ENCODE measurements at regions not wholly inside any gene's neighbourhood (a gene's known extent, or its start where the extent isn't known, plus 50 kb on each side); places are given as distances from the start of the nearest gene placed in this dataset.

DNA sequence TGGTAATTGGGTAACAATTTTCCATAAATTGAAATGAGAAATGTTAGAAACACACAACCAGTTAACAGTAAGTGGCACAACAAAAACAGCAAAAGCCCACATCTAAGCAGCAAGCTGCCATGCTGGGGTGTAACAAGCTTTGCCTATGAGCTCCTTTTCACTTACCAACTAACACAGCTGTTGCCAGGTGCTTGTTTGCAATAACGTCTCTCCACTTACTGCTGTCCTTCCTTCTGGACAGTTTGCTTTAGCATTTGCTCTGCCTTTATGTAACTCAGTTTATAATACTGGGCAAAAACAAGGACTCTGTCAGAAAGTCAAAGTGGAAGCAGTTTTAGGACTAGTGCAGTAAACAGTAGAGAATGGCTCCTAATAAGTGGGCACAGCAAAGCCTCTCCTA is 740.9 kb downstream of the POM121L12 start:
- no peak overlapping the region for H3K23ac ChIP-seq (ENCODE audit: low read length in 2 of 2)
- no peak overlapping the region for H2AFZ ChIP-seq (ENCODE audit: low read depth, low read length)
- H3K9me3 ChIP-seq (ENCODE audit: control insufficient read depth, low read length), result peaks cover 3% of the 10 kb centered on the region
- no peaks in the 10 kb centered on the region for H3K36me3 ChIP-seq (ENCODE audit: control insufficient read depth in 1 of 2, insufficient read depth in 2 of 2, low read depth in 1 of 2, low read length in 2 of 2)
- H3K4me3 ChIP-seq (ENCODE audit: insufficient read depth in 1 of 2, low read depth in 1 of 2, low read length in 2 of 2), result no peak overlapping the region
- H4K91ac ChIP-seq (ENCODE audit: low read length), result no peak overlapping the region
- H3K4ac ChIP-seq (ENCODE audit: low read depth in 1 of 2, low read length in 2 of 2), result no peak overlapping the region
- H3K9ac ChIP-seq (ENCODE audit: low read length), result no peak overlapping the region
- H4K8ac ChIP-seq (ENCODE audit: low read length), result no peak overlapping the region
- H3K27ac ChIP-seq (ENCODE audit: low read length, poor library complexity, severe bottlenecking), result no peak overlapping the region
- no peak overlapping the region for H2BK15ac ChIP-seq (ENCODE audit: low read depth, poor library complexity, severe bottlenecking)
- WGBS, result 60% methylated on average over 1 of the region's 1 CpG
- H3K4me1 ChIP-seq (ENCODE audit: control insufficient read depth, insufficient read depth, low read depth, low read length), result no peaks in the 10 kb centered on the region
- no peak overlapping the region for H3K14ac ChIP-seq (ENCODE audit: low read length in 2 of 2)
- H2AK5ac ChIP-seq (ENCODE audit: low read length, severe bottlenecking), result no peak overlapping the region
- H3K27me3 ChIP-seq (ENCODE audit: control insufficient read depth in 1 of 2, insufficient read depth in 1 of 2, low read length in 2 of 2), result no peaks in the 10 kb centered on the region
- H2BK12ac ChIP-seq (ENCODE audit: low read length in 2 of 2), result no peak overlapping the region
- H3K79me1 ChIP-seq (replicated peaks; ENCODE audit: low read length, poor library complexity, severe bottlenecking), result no peaks in the 10 kb centered on the region
- no peak overlapping the region for H3K18ac ChIP-seq (ENCODE audit: low read depth in 1 of 2, low read length in 2 of 2)
- H2BK5ac ChIP-seq (ENCODE audit: low read depth, low read length, poor library complexity, severe bottlenecking), result no peak overlapping the region
- H2BK120ac ChIP-seq (ENCODE audit: low read depth, low read length), result no peak overlapping the region
- DNase-seq, result no peak
- no peak overlapping the region for H3K4me2 ChIP-seq (ENCODE audit: low read length, poor library complexity, severe bottlenecking)

DNA sequence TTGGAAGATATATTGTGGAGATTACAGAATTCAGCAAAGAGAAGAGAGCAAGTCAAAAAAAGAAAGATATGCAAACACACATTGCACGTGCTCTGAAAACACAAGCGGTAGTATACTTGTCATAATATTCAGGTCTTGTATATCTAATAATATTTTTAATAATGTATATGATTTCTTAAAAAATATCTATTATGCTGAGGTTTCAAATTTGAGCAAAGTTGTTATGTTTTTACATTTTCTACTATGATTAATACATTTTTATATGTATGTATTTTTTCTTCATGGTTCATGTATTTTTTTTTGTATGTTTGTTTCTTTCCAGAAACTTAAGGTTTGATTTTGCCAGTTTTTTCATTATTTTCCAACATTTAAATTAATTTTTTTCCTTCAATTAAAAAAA is 752.4 kb upstream of the VSTM2A start:
- no CpG with 5 or more reads among the region's 2 CpGs for WGBS
- Histone ChIP-seq H3K4me1 (ENCODE audit: control insufficient read depth, insufficient read depth, low read depth, low read length) (no peaks in the 10 kb centered on the region), H3K79me1 (replicated peaks; ENCODE audit: low read length, poor library complexity, severe bottlenecking) (no peaks in the 10 kb centered on the region), H2AFZ (ENCODE audit: low read depth, low read length) (no peak overlapping the region), H4K91ac (ENCODE audit: low read length) (no peak overlapping the region), H2BK120ac (ENCODE audit: low read depth, low read length) (no peak overlapping the region), H3K4me3 (ENCODE audit: insufficient read depth in 1 of 2, low read depth in 1 of 2, low read length in 2 of 2) (no peak overlapping the region), H2AK5ac (ENCODE audit: low read length, severe bottlenecking) (no peak overlapping the region), H3K36me3 (ENCODE audit: control insufficient read depth in 1 of 2, insufficient read depth in 2 of 2, low read depth in 1 of 2, low read length in 2 of 2) (no peaks in the 10 kb centered on the region), H3K27ac (ENCODE audit: low read length, poor library complexity, severe bottlenecking) (no peak overlapping the region), H2BK12ac (ENCODE audit: low read length in 2 of 2) (no peak overlapping the region), H3K4me2 (ENCODE audit: low read length, poor library complexity, severe bottlenecking) (no peak overlapping the region), H3K27me3 (ENCODE audit: control insufficient read depth in 1 of 2, insufficient read depth in 1 of 2, low read length in 2 of 2) (no peaks in the 10 kb centered on the region), H3K9ac (ENCODE audit: low read length) (no peak overlapping the region), H3K23ac (ENCODE audit: low read length in 2 of 2) (no peak overlapping the region), H3K18ac (ENCODE audit: low read depth in 1 of 2, low read length in 2 of 2) (no peak overlapping the region), H2BK15ac (ENCODE audit: low read depth, poor library complexity, severe bottlenecking) (no peak overlapping the region), H2BK5ac (ENCODE audit: low read depth, low read length, poor library complexity, severe bottlenecking) (no peak overlapping the region), H3K4ac (ENCODE audit: low read depth in 1 of 2, low read length in 2 of 2) (no peak overlapping the region), H4K8ac (ENCODE audit: low read length) (no peak overlapping the region), H3K9me3 (ENCODE audit: control insufficient read depth, low read length) (peaks cover 5% of the 10 kb centered on the region), H3K14ac (ENCODE audit: low read length in 2 of 2) (no peak overlapping the region)
- DNase-seq, result no peak

GRCh38 chr7:53794816-53795215 is 747.4 kb upstream of the VSTM2A start:
- Histone ChIP-seq H3K4me3 (ENCODE audit: insufficient read depth in 1 of 2, low read depth in 1 of 2, low read length in 2 of 2) (no peak overlapping the region), H3K23ac (ENCODE audit: low read length in 2 of 2) (no peak overlapping the region), H3K9ac (ENCODE audit: low read length) (no peak overlapping the region), H3K27me3 (ENCODE audit: control insufficient read depth in 1 of 2, insufficient read depth in 1 of 2, low read length in 2 of 2) (no peaks in the 10 kb centered on the region), H3K9me3 (ENCODE audit: control insufficient read depth, low read length) (peaks cover 5% of the 10 kb centered on the region), H2AFZ (ENCODE audit: low read depth, low read length) (no peak overlapping the region), H3K27ac (ENCODE audit: low read length, poor library complexity, severe bottlenecking) (no peak overlapping the region), H2BK120ac (ENCODE audit: low read depth, low read length) (no peak overlapping the region), H2BK12ac (ENCODE audit: low read length in 2 of 2) (no peak overlapping the region), H3K36me3 (ENCODE audit: control insufficient read depth in 1 of 2, insufficient read depth in 2 of 2, low read depth in 1 of 2, low read length in 2 of 2) (no peaks in the 10 kb centered on the region), H3K14ac (ENCODE audit: low read length in 2 of 2) (no peak overlapping the region), H3K4me2 (ENCODE audit: low read length, poor library complexity, severe bottlenecking) (no peak overlapping the region), H4K91ac (ENCODE audit: low read length) (no peak overlapping the region), H3K79me1 (replicated peaks; ENCODE audit: low read length, poor library complexity, severe bottlenecking) (no peaks in the 10 kb centered on the region), H3K4ac (ENCODE audit: low read depth in 1 of 2, low read length in 2 of 2) (no peak overlapping the region), H3K4me1 (ENCODE audit: control insufficient read depth, insufficient read depth, low read depth, low read length) (no peaks in the 10 kb centered on the region), H3K18ac (ENCODE audit: low read depth in 1 of 2, low read length in 2 of 2) (no peak overlapping the region), H4K8ac (ENCODE audit: low read length) (no peak overlapping the region), H2BK5ac (ENCODE audit: low read depth, low read length, poor library complexity, severe bottlenecking) (no peak overlapping the region), H2AK5ac (ENCODE audit: low read length, severe bottlenecking) (no peak overlapping the region), H2BK15ac (ENCODE audit: low read depth, poor library complexity, severe bottlenecking) (no peak overlapping the region)
- no peak for DNase-seq
- 80% methylated on average over 1 of the region's 1 CpG for WGBS

GRCh38 chr7:53800746-53801145 is 741.4 kb upstream of the VSTM2A start:
- Histone ChIP-seq H3K23ac (ENCODE audit: low read length in 2 of 2) (no peak overlapping the region), H2AFZ (ENCODE audit: low read depth, low read length) (no peak overlapping the region), H3K9ac (ENCODE audit: low read length) (no peak overlapping the region), H3K4me2 (ENCODE audit: low read length, poor library complexity, severe bottlenecking) (no peak overlapping the region), H3K4me1 (ENCODE audit: control insufficient read depth, insufficient read depth, low read depth, low read length) (no peaks in the 10 kb centered on the region), H3K9me3 (ENCODE audit: control insufficient read depth, low read length) (peaks cover 2% of the 10 kb centered on the region), H3K36me3 (ENCODE audit: control insufficient read depth in 1 of 2, insufficient read depth in 2 of 2, low read depth in 1 of 2, low read length in 2 of 2) (no peaks in the 10 kb centered on the region), H3K18ac (ENCODE audit: low read depth in 1 of 2, low read length in 2 of 2) (no peak overlapping the region), H4K8ac (ENCODE audit: low read length) (no peak overlapping the region), H3K27me3 (ENCODE audit: control insufficient read depth in 1 of 2, insufficient read depth in 1 of 2, low read length in 2 of 2) (no peaks in the 10 kb centered on the region), H2BK15ac (ENCODE audit: low read depth, poor library complexity, severe bottlenecking) (no peak overlapping the region), H3K27ac (ENCODE audit: low read length, poor library complexity, severe bottlenecking) (no peak overlapping the region), H3K79me1 (replicated peaks; ENCODE audit: low read length, poor library complexity, severe bottlenecking) (no peaks in the 10 kb centered on the region), H3K4me3 (ENCODE audit: insufficient read depth in 1 of 2, low read depth in 1 of 2, low read length in 2 of 2) (no peak overlapping the region), H2BK5ac (ENCODE audit: low read depth, low read length, poor library complexity, severe bottlenecking) (no peak overlapping the region), H3K14ac (ENCODE audit: low read length in 2 of 2) (no peak overlapping the region), H4K91ac (ENCODE audit: low read length) (no peak overlapping the region), H2AK5ac (ENCODE audit: low read length, severe bottlenecking) (no peak overlapping the region), H2BK12ac (ENCODE audit: low read length in 2 of 2) (no peak overlapping the region), H3K4ac (ENCODE audit: low read depth in 1 of 2, low read length in 2 of 2) (no peak overlapping the region), H2BK120ac (ENCODE audit: low read depth, low read length) (no peak overlapping the region)
- DNase-seq, result no peak
- WGBS, result 78% methylated on average over 3 of the region's 4 CpGs

Data from mesenchymal stem cell (in vitro differentiated cells and primary cell).